Stimulated activated naive CD8-positive, alpha-beta T cell treated with anti-CD3 and anti-CD28 coated beads, Interleukin-15, amount 100 ng/mL, for 72 hours (primary cell): ENCODE measurements at regions not wholly inside any gene's neighbourhood (a gene's known extent, or its start where the extent isn't known, plus 50 kb on each side); places are given as distances from the start of the nearest gene placed in this dataset.
A peak's percentile ranks its signal among the peaks of the same experiment; 100 is the strongest.

Experiments
- ATAC-seq: fragments of 150-1000 bp; cut with Tn5 transposase; 2 replicates; pipeline ENCODE4 v1.10.0; 2021; ENCODE audit warnings: mild to moderate bottlenecking, moderate library complexity
- DNase-seq, 2 donors: peaks; one replicate each; pipeline ENCODE4 v3.0.0; 2021 to 2022
- H3K27ac Mint-ChIP-seq, 2 donors: one replicate each; pipeline ENCODE4 v1.8.0; 2022; ENCODE audit warnings: mild to moderate bottlenecking in 2 of 2, mixed read lengths in 2 of 2, moderate library complexity in 2 of 2
- H3K27me3 Mint-ChIP-seq: one replicate; pipeline ENCODE4 v1.8.0; 2022; ENCODE audit warnings: mixed read lengths
- H3K4me1 Mint-ChIP-seq: one replicate; pipeline ENCODE4 v1.8.0; 2022; ENCODE audit warnings: mild to moderate bottlenecking, mixed read lengths
- H3K4me3 Mint-ChIP-seq, 2 donors: one replicate each; pipeline ENCODE4 v1.8.0; 2022; ENCODE audit warnings: mild to moderate bottlenecking in 2 of 2, mixed read lengths in 2 of 2, moderate library complexity in 1 of 2
- H3K9me3 Mint-ChIP-seq, 2 donors: one replicate each; pipeline ENCODE4 v1.8.0; 2022; ENCODE audit warnings: mixed read lengths in 2 of 2

DNA sequence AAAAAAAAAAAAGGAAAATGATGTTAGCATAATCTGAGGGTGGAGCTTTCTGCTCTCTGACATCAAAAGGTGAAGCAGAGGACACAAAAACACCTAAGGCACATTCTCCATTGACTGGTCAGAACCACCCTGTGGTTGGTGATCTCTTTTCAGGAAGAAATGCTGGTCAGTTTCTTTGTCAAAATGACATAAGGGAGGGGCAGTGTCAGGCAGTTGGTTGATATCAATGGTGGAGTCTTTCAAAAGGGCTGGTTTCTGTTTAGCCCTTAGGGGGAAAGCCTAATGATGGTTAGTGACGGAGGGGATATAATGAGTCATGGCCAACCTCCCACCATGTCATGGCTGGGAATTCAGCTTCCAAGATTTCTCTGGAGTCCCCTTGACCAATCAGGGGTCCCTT is 185.9 kb upstream of the GBE1 start:
- Mint-ChIP-seq H3K27me3 (no peaks in the 10 kb centered on the region), H3K4me1 (no peaks in the 10 kb centered on the region), H3K9me3 (peaks cover 16 to 21% of the 10 kb centered on the region in 2 donors), H3K27ac (no peak overlapping the region), H3K4me3 (no peak overlapping the region)
- no peak for ATAC-seq
- no peak for DNase-seq

DNA sequence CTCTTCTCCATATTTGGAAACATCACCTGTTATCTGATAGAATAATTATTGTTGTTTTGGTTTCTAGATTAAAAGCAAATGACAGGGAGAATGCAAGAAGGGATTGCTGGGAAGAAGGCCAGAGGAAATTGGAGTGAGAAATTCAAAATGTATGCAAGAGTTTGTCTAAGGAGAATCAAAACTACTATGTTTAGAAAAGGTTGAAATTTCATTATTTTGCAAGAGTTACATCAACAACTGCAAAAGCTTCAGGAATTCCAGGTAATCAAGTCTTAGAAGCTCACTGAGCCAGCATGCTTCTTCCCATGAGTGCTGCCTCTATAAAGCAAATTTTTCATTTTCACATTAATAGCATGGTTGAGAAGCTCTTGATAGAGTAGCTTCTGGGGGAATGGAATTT is 177.2 kb upstream of the GBE1 start:
- ATAC-seq, result no peak
- H3K4me3 Mint-ChIP-seq, result no peak overlapping the region
- no peak for DNase-seq
- no peak overlapping the region for H3K27ac Mint-ChIP-seq
- no peaks in the 10 kb centered on the region for H3K4me1 Mint-ChIP-seq
- peaks cover under 1 to 8% of the 10 kb centered on the region in 2 donors for H3K9me3 Mint-ChIP-seq
- no peaks in the 10 kb centered on the region for H3K27me3 Mint-ChIP-seq

DNA sequence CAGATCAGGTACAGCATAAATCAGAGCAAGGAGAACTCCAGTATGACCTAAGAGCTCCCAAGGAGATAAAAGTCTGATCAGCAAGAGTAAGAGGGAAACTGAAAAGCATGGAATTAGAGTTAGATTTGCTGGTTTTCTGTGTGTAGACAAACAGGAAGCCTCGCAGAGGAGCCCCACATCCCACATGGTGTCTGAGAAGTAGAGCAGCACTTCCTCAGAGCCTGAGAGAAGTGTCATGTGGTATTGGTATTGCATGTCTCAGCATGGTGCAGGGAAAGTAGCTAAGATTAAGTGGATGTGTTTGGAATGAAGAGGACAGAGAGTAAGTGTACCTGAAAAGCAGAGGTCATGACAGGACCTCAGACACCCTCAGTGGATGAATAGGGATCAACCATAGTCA is 175.4 kb upstream of the GBE1 start:
- ATAC-seq (no peak), DNase-seq (no peak)
- no peak overlapping the region for H3K4me3 Mint-ChIP-seq
- H3K9me3 Mint-ChIP-seq, result no peaks in the 10 kb centered on the region
- H3K27me3 Mint-ChIP-seq, result no peaks in the 10 kb centered on the region
- H3K27ac Mint-ChIP-seq, result no peak overlapping the region
- no peaks in the 10 kb centered on the region for H3K4me1 Mint-ChIP-seq

DNA sequence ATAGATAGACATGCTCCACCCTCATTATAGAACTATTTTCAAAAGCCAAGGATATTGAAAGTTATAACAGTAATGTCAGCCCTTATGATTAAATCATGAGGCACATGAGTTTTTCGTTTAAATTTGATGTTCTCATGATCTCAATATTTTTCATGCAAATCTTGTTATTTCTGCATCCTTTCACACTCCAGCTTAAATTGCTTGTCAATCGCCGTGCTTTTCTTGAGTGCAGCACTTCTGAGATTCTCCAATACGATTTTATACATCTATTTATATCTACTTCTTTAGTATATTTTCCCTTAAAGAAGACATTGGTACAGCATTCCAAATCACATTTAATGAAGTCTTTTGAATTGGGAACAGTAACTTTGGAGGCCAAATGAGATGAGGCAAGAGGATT is 171.2 kb upstream of the GBE1 start:
- DNase-seq, result no peak
- ATAC-seq, result no peak
- no peaks in the 10 kb centered on the region for H3K27me3 Mint-ChIP-seq
- H3K4me3 Mint-ChIP-seq, result no peak overlapping the region
- H3K27ac Mint-ChIP-seq, result no peak overlapping the region
- no peaks in the 10 kb centered on the region for H3K4me1 Mint-ChIP-seq
- no peaks in the 10 kb centered on the region for H3K9me3 Mint-ChIP-seq

DNA sequence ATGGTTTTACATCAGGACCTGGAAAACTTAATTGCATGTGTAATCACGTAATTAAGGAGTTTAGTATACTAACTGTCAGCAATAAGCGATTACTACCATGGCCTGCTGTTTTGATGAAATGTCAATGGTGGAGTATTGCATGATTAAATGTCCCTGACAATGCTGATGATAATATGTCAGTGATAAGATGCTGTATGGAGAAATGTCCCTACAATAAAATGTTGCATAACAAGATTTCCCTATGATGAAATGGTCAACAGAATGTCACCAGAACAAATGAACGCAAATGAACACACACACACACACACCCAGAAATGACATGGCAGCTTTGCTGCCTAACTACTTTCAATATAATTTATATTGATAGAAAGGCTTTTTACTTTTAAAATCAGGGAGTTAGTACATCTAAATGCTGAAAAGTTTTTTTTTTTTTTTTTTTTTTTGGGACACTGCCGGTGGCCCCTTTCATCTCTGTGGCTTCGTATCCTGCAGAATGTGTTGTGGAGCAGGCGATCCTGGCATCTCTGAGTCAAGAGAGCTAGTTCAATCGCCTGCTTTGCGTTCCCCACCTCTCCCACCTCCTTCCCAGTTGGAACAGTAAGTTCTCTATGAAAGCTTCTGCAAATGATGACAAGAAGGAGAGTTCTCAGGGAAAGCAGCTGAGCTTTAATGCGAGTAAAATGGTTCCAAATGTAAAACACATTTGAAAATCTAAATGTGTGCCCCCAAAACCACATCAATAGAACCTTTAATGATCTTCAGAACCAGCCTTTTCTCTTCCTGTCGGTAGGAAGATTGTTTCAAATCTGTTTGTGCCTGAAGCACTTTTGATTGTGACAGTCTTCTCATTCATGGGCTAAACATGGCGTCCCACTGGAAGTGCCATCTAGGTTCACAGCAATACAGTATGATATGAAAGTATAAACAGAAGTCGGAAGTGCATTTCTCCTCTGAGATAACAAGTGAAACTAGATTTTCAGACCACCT is 170.1 kb upstream of the GBE1 start:
- DNase-seq (no peak), ATAC-seq (no peak)
- Mint-ChIP-seq H3K9me3 (no peaks in the 10 kb centered on the region), H3K27ac (no peak overlapping the region), H3K27me3 (no peaks in the 10 kb centered on the region), H3K4me1 (no peaks in the 10 kb centered on the region), H3K4me3 (no peak overlapping the region)

DNA sequence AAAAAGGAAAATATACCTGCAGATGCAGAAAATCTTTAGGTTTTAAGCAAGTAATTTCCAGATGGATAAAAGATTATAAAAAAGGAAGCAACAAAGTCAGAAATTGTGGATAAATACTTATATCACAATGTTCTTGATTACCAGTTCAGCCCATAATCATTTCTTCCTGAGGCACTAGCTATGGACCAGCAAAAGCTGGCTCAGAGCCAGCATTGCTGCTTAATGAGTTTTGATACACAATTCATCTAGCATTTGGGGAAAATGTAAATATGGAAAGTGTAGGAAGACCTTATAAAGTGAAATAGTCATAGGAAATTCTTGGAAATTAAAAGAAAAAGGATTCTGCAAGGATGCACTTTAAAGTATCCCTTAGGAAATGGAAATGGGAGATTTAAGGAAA is 168.3 kb upstream of the GBE1 start:
- no peaks in the 10 kb centered on the region for H3K9me3 Mint-ChIP-seq
- no peaks in the 10 kb centered on the region for H3K4me1 Mint-ChIP-seq
- H3K27ac Mint-ChIP-seq, result no peak overlapping the region
- no peak for ATAC-seq
- no peak for DNase-seq
- no peak overlapping the region for H3K4me3 Mint-ChIP-seq
- H3K27me3 Mint-ChIP-seq, result no peaks in the 10 kb centered on the region

DNA sequence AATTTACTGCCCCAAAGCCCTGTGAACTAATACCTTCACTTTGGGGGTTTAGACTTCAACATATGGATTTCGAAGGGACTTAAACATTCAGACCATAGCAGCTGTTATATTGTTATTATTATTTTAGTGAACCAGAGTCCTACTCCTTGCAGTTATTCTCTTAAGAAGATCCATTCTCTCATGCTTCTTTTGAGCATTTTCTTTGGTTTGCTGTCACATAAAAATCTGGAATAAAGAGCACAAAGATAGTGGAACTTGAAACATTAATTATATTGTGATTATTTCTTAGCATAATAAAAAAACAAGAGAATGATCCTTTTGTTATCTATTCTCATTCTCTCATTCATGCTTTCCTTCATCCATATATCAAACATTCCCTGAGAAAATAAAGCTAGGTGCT is 166.4 kb upstream of the GBE1 start:
- Mint-ChIP-seq H3K4me1 (no peaks in the 10 kb centered on the region), H3K4me3 (no peak overlapping the region), H3K9me3 (no peaks in the 10 kb centered on the region), H3K27me3 (peaks cover 8% of the 10 kb centered on the region), H3K27ac (no peak overlapping the region)
- ATAC-seq, result no peak
- no peak for DNase-seq

DNA sequence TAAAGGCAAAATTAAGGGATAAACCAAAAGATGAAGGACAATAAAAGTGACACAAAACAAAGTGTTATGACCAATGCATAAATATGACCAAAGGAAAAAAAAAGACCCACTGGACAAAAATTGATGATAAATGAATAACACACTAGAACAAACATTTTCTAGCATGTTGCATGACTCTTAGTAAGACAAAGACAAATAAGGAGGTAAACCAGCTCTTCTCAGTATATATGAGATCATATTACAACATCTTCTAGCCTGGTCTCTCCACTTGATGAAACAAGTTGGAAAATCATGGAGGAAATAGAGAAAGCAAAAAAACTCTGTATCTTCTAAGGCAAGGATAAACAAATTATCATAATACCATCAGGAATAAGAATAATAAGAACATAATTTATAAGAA is 163.9 kb upstream of the GBE1 start:
- Mint-ChIP-seq H3K9me3 (no peaks in the 10 kb centered on the region), H3K27ac (no peak overlapping the region), H3K4me1 (no peaks in the 10 kb centered on the region), H3K27me3 (peaks cover 15% of the 10 kb centered on the region), H3K4me3 (no peak overlapping the region)
- no peak for DNase-seq
- no peak for ATAC-seq

DNA sequence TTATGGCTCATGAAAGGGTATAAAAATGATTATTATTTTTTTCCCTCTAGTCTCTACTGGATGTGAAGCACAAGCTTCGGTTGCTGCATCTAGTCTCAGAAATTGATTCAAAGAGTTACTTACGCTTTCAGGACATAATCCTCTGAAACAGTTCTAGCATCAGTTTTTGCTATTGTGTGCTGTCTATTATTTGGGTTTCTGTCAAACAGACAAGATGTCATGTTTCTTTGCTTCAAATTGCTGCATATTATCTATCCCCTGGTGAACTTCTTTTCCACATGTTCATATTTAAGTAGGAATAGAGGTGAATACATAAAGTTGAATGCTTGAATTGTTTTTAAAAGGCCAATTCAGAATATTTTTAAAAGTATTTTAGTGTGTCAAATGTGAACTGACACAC is 161.6 kb upstream of the GBE1 start:
- no peaks in the 10 kb centered on the region for H3K4me1 Mint-ChIP-seq
- no peak for DNase-seq
- no peak for ATAC-seq
- H3K4me3 Mint-ChIP-seq, result no peak overlapping the region
- peaks cover 15% of the 10 kb centered on the region for H3K27me3 Mint-ChIP-seq
- H3K9me3 Mint-ChIP-seq, result no peaks in the 10 kb centered on the region
- no peak overlapping the region for H3K27ac Mint-ChIP-seq

DNA sequence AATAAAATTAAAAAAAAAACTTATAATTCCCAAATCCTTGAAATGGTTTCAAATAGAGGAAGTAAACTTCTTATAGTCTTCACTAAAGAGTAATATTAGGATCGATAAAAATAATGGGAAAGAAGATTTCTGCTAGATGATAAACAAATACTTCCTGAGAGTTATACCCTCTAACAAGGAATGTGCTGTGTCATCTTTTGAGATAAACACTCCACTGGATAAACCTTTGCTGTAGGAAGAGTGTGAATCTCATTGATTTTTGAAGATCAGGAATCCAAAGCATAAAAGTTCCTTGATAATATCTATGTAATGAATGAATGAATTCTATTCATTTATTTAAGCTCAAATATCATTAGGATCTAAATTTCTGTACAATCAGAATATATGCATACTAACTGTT is 161.0 kb upstream of the GBE1 start:
- no peak for DNase-seq
- Mint-ChIP-seq H3K27me3 (peaks cover 15% of the 10 kb centered on the region), H3K27ac (no peak overlapping the region), H3K9me3 (no peaks in the 10 kb centered on the region), H3K4me1 (no peaks in the 10 kb centered on the region), H3K4me3 (no peak overlapping the region)
- no peak for ATAC-seq

DNA sequence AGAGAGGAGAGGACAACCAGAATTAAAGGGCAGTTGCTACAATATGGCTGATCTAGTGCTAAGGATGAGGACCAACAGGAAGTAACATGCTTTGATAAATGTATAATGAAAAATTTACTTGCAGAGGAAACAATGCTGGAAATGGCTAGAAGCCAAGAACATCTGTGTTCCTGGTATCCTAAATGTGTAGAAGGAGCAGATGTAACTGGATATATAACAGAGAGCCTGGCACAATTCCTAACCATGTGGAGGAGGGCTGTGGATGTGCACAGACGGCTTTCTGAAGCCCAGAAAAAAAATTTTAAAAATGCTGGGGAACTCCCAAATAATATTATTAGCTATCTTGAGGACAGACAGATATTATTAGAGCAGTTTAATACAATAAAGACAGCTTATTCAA is 159.4 kb upstream of the GBE1 start:
- DNase-seq, result no peak
- no peaks in the 10 kb centered on the region for H3K9me3 Mint-ChIP-seq
- H3K27ac Mint-ChIP-seq, result no peak overlapping the region
- no peaks in the 10 kb centered on the region for H3K4me1 Mint-ChIP-seq
- no peak for ATAC-seq
- no peak overlapping the region for H3K4me3 Mint-ChIP-seq
- peaks cover 23% of the 10 kb centered on the region for H3K27me3 Mint-ChIP-seq

DNA sequence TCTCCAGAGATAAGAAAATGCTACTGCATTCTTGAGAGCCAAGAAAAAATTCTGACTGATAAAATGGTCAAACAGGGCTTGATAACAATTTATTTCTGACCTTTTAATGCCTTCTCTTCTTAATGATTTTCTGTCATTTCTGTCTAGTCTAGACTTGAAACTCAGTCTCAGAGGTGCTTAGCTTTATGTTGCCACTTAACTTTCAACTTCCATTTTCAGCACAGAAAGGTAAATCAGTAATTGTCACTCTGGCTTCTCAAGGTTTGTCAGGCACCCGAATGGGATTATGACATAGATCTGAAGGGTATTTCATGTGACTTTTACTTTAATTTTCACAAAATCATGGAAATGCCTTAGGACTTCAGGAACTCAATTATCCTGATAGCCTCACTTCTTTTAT is 155.4 kb upstream of the GBE1 start:
- no peak for DNase-seq
- ATAC-seq, result no peak
- no peak overlapping the region for H3K4me3 Mint-ChIP-seq
- H3K27ac Mint-ChIP-seq, result no peak overlapping the region
- no peaks in the 10 kb centered on the region for H3K9me3 Mint-ChIP-seq
- peaks cover 19% of the 10 kb centered on the region for H3K27me3 Mint-ChIP-seq
- no peaks in the 10 kb centered on the region for H3K4me1 Mint-ChIP-seq

DNA sequence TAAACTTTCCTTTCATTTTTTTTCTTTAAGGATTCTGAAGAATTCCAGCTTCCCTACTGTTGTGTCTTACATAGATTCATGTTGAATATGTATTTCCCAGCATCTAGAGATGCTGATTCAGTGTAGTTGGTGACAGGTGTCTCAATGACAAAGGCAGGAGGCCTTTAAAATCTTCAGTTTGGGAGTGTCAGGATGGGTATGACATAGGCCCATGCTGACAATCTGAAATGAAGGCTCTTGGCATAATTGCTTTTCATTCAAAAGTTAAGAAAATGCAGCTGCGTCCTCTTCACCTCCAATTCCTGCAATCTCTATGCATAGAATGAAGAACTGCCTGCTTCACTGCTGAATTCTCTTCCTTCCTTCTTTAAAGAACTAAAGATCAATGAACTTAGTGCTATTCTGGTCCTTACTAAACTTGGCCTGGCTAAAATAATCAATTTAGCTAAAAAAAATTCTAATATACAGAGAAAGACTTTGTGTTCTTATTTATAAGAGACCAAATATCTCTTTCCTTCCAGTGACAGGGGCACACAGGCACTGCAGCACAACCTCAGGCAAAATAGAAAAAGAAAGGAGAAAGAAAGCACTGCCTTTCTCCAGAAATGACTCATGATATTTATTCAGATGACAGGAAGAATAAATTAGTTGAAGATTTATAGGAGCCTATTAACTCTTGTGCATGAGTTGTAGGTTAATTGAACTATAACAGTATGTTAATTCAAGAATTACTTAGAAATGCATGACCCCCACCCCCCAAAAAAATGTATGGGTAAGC is 152.6 kb upstream of the GBE1 start:
- ATAC-seq (no peak), DNase-seq (no peak)
- no peak overlapping the region for H3K4me3 Mint-ChIP-seq
- no peaks in the 10 kb centered on the region for H3K9me3 Mint-ChIP-seq
- peaks cover 13% of the 10 kb centered on the region for H3K27me3 Mint-ChIP-seq
- H3K4me1 Mint-ChIP-seq, result no peaks in the 10 kb centered on the region
- no peak overlapping the region for H3K27ac Mint-ChIP-seq

DNA sequence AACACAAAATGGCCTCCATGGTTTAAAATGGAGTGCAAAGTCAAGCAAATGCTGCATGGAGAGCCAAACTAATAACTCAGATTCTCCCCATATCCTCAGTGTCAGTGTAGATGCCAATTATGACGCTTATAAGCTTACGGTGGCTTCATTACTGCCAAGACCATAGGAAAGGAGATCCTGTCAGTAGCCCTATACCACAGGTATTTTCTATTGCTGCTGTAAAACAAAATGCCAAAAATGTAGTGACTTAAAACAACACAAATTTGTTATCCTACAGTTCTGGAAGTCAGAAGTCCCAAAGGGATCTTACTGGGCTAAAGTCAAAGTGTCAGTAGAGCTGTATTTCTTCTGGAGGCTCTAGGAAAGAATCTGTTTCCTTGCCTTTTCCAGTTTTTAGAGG is 149.8 kb upstream of the GBE1 start:
- no peaks in the 10 kb centered on the region for H3K4me1 Mint-ChIP-seq
- H3K27ac Mint-ChIP-seq, result no peak overlapping the region

DNA sequence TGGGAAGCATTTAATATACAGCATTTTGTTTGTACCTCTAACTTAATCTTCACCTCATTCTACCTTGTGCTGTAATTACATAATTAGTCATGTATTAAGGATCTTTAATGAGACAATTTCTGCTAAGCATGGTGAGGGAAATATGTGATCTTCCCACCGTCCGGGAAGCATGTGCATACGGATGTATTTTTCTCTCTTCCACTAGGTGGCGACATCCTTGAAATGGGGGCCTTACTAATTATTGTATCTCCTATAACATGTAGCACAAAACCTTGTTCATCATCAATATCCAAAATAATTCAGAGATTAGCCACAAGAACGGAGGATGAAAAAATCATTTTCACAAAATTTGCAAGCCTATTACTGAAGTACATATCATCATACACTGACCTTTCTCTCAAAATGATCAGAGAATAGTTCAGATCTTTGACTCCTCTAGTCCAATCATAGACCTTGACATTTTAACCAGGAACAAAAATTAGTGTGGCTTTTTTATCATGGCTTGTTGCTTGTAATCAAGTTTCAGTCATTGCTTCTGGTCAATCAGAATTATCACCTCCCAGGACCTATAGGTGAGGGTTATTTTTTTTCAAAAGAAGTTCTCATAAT is 148.9 kb upstream of the GBE1 start:
- Mint-ChIP-seq H3K27me3 (peaks cover 18% of the 10 kb centered on the region), H3K4me1 (no peaks in the 10 kb centered on the region), H3K27ac (no peak overlapping the region), H3K4me3 (no peak overlapping the region), H3K9me3 (no peaks in the 10 kb centered on the region)
- ATAC-seq (no peak), DNase-seq (peak; percentile 9 to 12)

More for the DNA sequence above, 149.8 kb upstream of the GBE1 start:
- peaks cover 23% of the 10 kb centered on the region for H3K27me3 Mint-ChIP-seq
- ATAC-seq, result no peak
- no peaks in the 10 kb centered on the region for H3K9me3 Mint-ChIP-seq
- no peak for DNase-seq
- H3K4me3 Mint-ChIP-seq, result no peak overlapping the region

DNA sequence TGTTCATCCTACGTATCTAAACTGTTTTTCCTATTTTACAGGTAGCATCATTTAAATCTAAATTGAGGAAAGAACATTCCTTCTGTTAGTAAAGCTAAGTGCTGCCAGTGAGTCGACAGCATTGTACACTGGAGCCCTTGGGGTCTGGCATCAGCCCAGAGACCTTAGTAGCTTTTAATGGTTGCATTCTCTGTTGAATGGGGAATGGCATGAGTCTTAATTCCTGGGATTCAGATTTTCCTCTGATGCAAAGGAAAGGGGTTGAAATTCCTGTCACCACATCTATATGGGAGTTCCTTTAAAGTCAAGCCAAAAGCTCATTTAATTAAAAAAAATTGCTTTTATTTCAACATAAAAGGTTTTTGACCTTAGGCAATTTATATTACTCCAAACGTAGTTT is 148.4 kb upstream of the GBE1 start:
- DNase-seq, result no peak
- H3K9me3 Mint-ChIP-seq, result no peaks in the 10 kb centered on the region
- H3K4me3 Mint-ChIP-seq, result no peak overlapping the region
- H3K27ac Mint-ChIP-seq, result no peak overlapping the region
- peaks cover 23% of the 10 kb centered on the region for H3K27me3 Mint-ChIP-seq
- no peak for ATAC-seq
- H3K4me1 Mint-ChIP-seq, result no peaks in the 10 kb centered on the region
